GM12892 (cell line): ENCODE measurements at regions not wholly inside any gene's neighbourhood (a gene's known extent, or its start where the extent isn't known, plus 50 kb on each side); places are given as distances from the start of the nearest gene placed in this dataset.

Source experiments
- DNase-seq: peaks from one replicate; pipeline ENCODE4 v3.0.0; 2011; ENCODE audit not compliant: insufficient read length
- FAIRE-seq: peaks from 2 replicates; lab custom pipeline; 2011; peaks lifted over from hg19 to GRCh38; lab: Jason Lieb, UNC
- POLR2A ChIP-seq: IDR thresholded peaks from 2 replicates; pipeline ENCODE4 v1.6.1; 2011; ENCODE audit warnings: low read depth, low read length, control low read depth
- POLR2AphosphoS5 ChIP-seq: IDR thresholded peaks from 2 replicates; pipeline ENCODE4 v1.6.1; 2011; ENCODE audit warnings: low read depth, low read length, control low read depth
- TAF1 ChIP-seq: IDR thresholded peaks from 2 replicates; pipeline ENCODE4 v1.6.1; 2011; ENCODE audit warnings: low read depth, mild to moderate bottlenecking, control low read depth, low read length, borderline replicate concordance

DNA sequence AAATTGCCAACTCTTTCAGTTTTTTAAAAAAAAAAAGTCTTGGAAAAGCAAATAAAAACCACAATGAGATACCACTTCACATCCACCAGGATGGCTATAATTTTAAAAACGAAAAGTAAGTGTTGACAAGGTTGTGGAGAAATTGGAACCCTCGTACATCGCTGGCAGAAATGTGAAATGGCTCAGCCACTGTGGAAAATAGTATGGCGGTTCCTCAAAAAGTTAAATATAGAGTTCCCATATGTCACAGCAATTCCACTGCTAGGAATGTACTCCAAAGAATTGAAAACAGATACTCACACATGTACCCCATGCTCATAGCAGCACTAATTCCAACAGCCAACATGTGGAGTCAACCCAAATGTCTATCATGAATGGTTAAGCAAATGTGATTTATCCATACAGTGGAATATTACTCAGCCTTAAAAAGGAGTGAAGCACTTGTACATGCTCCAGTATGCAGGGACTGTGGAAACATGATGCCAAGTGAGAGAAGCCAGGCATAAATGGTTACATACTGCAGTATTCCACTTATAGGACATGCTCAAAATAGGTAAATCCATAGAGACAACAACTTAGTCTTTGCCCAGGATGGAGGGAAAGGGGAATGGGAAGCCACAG is 73.8 kb upstream of the PCSK6 start:
- TF ChIP-seq TAF1 (no peak), POLR2A (no peak), POLR2AphosphoS5 (no peak)
- DNase-seq (no peak), FAIRE-seq (no peak)

DNA sequence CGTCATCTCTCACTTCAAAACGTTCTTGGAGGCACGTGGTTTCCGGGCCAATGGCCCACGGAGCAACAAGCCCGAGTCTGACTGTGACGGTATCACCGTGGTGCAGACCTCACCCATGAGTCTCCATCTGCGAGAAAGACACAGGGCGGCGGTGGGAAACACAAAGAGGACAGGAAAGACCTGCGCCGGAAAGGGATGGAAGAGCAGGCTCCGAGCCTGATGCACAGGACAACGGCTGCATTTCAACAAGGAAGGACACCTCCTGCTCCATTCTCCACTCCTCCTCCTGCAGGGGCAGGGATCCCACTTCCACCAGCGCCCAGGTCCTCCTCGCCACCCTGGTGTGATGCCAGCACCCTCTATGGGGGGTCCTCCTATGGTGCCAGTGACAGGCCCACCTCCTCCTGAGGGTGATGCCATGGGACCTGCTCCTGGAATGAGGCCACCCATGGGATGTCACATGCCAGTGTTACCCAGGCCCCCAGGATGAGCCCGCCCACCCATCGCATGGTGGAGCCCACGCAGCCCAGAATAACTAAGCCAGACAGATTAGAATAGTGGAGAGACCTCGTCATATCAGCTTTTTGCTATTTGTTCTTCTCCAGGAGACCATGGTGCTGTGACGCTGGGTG is 73.0 kb upstream of the PCSK6 start:
- TF ChIP-seq POLR2AphosphoS5: no peak
- no peak for TF ChIP-seq TAF1
- no peak for TF ChIP-seq POLR2A
- no peak for FAIRE-seq
- DNase-seq: no peak

DNA sequence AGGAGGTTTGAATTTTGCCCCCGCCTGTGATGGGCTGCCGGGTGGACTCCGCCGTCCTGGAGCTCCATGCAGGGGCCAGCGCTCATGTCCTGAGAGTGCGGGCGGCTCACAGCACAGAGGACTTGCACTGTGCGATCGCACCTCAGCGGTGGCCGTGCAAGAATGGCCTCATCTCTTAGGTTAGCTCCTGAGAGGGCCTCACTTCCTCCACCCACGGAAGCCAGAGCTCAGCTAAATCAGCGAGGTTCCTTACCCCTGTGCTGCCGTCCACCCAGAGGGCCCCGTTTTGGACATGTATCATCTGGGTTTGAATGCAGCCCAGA is 72.0 kb upstream of the PCSK6 start:
- DNase-seq (no peak), FAIRE-seq (no peak)
- TF ChIP-seq POLR2AphosphoS5 (no peak), POLR2A (no peak), TAF1 (no peak)

DNA sequence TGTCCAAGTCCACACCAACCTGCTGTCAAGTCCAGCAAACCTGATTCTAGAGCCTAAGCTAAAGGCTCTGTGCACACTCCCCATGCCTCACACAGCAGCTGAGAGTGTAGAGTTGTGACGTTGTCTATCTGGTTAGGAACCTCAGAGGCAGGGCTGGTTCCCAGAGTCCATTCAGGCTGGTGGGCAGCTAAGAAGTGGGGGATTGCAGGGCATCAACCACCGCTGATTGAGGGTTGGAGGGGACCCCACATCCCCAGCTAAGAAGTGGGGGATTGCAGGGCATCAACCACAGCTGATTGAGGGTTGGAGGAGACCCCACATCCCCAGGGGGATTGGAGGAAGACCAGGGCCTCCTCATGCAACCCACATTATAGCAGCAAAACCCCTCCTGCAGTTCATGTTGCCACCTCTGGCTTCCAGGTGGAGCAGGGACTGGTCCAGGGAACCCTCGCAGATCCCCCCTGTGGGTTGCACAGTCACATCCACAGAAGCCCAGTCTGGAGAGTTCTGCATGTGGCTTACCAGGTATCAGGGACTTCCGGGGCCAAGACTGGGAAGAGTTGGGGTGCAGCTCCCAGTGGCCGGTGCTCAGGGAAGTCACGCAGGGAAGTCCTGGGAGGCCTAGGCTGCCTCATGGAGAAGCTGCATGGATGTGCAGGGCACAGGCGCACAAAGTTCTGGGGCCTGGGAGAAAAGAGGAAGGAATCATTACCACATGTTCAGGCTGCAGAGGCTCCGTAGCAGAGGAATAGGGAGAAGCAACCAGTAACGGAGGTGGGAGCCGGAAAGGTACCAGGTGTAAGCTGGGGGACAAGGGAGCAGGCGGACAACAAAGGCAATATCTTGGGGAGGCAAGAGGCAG is 71.4 kb upstream of the PCSK6 start:
- DNase-seq (no peak), FAIRE-seq (no peak)
- TF ChIP-seq POLR2A (no peak), TAF1 (no peak), POLR2AphosphoS5 (no peak)

DNA sequence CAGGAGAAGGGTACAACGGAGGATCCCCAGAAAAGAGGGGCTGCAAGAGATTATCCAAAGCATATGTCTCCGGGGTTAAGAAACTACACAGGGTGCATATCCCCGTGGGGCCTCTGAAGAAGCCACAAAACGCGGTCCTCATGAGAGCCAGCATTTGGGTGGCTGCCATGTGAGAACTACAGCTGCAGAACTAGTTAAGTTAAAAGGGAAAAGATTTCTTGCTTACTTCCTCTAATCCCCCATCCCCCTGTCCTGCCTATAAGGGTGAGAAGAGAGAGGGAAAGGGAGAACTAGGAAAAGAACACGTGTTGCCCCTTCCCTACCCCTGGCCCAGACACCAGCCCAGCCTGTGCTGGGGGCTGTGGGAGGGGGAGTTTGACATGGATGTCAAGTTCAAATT is 70.4 kb upstream of the PCSK6 start:
- DNase-seq (no peak), FAIRE-seq (no peak)
- TF ChIP-seq POLR2AphosphoS5 (no peak), TAF1 (no peak), POLR2A (no peak)

DNA sequence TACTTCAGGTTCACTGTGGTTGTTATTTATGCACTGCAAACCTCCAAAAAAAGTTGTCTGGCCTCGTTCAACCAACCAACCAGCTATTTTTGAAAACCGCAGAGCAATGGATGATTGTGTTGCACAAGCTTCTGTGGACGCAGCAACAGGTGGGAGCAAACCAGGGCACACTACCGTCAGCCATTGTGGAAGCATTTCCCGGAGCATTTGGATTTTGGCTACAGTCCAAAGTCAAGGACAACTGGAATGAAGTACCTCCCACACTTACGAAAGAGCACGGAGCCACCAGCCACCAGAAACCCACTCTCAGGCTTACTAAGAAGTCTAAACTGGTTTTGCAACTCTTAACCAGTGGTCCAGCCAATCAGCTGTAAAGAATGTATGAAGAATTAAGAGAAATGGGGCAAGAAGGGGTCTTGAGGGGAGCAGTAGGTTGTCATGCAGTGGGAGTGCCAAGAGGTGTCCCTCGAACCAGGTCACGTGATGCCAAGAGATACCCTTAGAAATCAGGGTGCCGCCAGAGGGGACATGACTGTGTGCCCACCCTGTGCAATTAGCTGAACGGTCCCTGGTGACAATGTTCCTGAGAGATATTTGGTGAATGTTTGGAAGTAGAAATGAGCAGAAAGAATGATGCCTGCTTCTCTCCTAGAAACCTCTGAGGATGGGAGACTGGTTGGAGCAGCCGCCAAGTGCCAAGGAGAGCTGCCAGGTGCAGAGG is 68.9 kb upstream of the PCSK6 start:
- TF ChIP-seq POLR2A (no peak), POLR2AphosphoS5 (no peak), TAF1 (no peak)
- DNase-seq: no peak
- FAIRE-seq: no peak

DNA sequence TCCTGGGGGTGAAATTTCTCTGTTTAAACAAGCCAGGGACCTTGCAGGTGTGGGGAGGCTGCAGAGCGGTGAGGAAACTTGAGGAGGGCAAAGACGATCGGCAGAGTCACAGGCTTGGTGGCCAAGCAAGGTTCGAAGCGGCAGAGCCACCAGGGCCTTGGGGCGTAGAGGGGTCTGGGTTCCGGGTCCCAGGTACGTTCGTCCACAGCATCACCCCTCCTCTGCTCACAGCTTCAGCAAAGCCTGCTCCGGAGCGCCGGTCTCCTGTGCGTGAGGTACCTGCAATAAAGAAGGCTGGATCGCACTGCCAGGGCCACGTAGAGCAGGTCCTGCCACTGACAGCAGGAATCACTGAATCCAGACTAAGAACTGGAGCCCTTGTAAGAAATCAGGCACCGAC is 66.8 kb upstream of the PCSK6 start:
- TF ChIP-seq POLR2AphosphoS5 (no peak), TAF1 (no peak), POLR2A (no peak)
- no peak for DNase-seq
- no peak for FAIRE-seq

DNA sequence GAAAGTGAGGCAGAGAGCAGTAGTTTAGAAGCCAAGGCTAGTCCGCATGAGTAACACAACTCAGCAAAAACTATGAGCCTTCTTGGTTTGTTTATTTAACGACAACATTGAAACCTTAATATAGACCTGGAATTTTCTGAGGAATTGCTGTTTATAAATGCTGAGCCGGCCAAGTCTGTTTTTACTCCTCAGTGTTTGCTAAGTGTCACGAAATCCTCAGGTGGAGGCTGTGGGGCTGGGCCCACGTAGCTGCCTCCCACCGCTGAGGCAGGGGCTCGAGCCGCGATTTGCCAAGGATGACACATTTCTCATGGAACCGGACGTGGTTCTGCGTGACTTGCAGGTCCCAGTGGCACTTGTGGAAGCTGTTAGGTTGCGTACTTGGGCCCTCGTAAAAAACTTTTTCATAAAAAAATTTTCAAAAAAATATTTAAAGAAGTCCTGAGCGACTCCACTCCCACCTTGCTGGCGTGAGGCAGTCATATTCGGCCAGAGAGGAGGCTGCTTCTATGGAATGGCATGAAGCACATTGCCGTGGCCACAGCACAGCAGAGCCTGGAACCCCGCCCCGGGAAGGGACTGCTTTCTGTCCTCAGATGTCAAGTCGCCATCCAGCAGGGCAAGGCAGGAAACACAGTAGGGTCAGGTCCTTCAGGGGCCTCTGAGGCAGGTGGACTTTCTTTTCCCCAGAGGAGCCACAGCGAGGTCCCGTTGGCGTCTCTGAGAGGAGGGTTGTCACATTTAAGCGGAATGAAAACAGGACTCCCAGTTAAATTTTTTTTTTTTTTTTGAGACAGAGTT is 64.8 kb upstream of the PCSK6 start:
- TF ChIP-seq TAF1: no peak
- no peak for TF ChIP-seq POLR2A
- no peak for TF ChIP-seq POLR2AphosphoS5
- DNase-seq (no peak), FAIRE-seq (no peak)

DNA sequence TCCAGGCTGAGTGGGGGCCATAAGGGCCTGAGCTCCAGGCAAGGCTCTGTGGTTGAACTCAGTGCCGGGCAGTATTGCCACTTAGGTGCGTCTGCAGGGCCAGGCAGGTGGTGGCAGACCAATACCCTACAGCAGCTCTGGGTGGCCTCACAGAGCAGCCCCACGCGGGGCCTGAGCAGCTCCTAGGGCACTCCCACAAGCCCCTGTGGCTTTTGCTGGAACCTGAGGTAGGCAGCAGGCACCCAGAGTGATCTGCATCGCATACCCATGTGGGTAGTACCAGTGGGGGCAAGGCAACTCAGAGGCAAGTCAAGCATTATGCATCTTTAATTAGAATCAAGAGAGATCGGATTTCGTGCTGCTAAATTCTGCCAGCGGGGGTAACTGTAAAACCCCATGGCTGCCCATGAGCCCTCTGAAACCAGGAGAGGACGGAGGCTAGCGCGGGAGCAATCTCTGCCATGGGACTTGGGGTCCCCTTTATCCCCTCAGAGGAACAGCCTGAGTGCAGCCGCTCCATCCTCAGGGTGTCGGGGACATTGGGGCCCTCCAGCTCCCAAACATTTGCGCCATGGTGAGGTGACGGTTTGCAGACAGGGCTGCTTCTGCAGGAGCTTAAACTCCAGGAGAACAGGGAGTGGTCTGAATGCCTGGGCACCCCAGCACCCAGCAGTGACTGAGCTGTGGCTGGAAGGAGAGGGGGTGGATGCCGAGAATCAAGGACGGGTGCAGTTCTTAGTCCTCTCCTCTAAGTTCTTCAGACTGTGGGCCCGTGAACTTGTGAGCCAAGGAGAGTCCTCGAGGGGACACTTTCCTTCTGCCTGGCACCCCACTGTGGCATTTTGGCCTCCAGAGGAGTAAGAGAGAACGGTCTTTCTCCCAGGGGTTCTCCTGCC is 62.4 kb upstream of the PCSK6 start:
- FAIRE-seq (no peak), DNase-seq (no peak)
- no peak for TF ChIP-seq POLR2AphosphoS5
- no peak for TF ChIP-seq POLR2A
- no peak for TF ChIP-seq TAF1

DNA sequence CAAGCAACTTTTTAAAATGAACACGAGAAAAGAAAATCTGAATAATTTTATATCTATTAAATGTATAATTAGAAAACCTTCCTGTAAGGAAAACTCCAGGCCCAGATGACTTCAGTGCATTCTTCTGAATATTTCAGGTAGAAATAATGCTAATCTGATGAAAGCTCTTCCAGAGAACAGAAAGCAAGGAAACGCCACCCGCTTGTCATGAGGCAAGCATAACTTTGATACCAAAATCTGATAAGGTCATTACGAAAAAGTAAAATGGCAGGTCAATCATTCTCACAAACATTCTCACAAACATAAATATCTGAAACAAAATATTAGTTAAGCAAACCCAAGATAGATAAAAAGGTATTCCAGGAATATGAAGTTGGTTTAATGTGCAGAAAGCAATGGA is 60.6 kb upstream of the PCSK6 start:
- FAIRE-seq (no peak), DNase-seq (no peak)
- TF ChIP-seq TAF1 (no peak), POLR2A (no peak), POLR2AphosphoS5 (no peak)
